ENCODE measurements at regions not wholly inside any gene's neighbourhood (a gene's known extent, or its start where the extent isn't known, plus 50 kb on each side); places are given as distances from the start of the nearest gene placed in this dataset.

- Histone ChIP-seq H3K4me1 (ENCODE audit: low read depth, poor library complexity, severe bottlenecking) (no peaks in the 10 kb centered on the region), H3K9ac (no peak overlapping the region), H2AFZ (ENCODE audit: low read depth) (no peak overlapping the region), H3K4me2 (no peak overlapping the region), H3K36me3 (ENCODE audit: insufficient read depth) (no peaks in the 10 kb centered on the region), H3K4me3 (IDR thresholded peaks at IDR 0.05; ENCODE audit: insufficient read depth, low read depth, low read length) (no peak overlapping the region), H4K20me1 (ENCODE audit: insufficient read depth) (no peaks in the 10 kb centered on the region), H3K79me2 (ENCODE audit: insufficient read depth, low read depth) (no peaks in the 10 kb centered on the region), H3K27me3 (ENCODE audit: insufficient read depth, low read depth) (no peaks in the 10 kb centered on the region), H3K27ac (no peak overlapping the region)
- no peak for TF ChIP-seq CTCF (conservative IDR thresholded peaks at IDR 0.05; ENCODE audit: low read depth, low read length)
Observed at GRCh38 chr10:85256481-85256880, 928.1 kb downstream of the CCSER2 start.

GRCh38 chr10:85259908-85260307 is 931.5 kb downstream of the CCSER2 start:
- no peak for TF ChIP-seq CTCF (conservative IDR thresholded peaks at IDR 0.05; ENCODE audit: low read depth, low read length)
- Histone ChIP-seq H3K27ac (no peak overlapping the region), H3K27me3 (ENCODE audit: insufficient read depth, low read depth) (no peaks in the 10 kb centered on the region), H3K9ac (no peak overlapping the region), H3K4me2 (no peak overlapping the region), H4K20me1 (ENCODE audit: insufficient read depth) (no peaks in the 10 kb centered on the region), H3K79me2 (ENCODE audit: insufficient read depth, low read depth) (no peaks in the 10 kb centered on the region), H3K36me3 (ENCODE audit: insufficient read depth) (no peaks in the 10 kb centered on the region), H2AFZ (ENCODE audit: low read depth) (no peak overlapping the region), H3K4me1 (ENCODE audit: low read depth, poor library complexity, severe bottlenecking) (no peaks in the 10 kb centered on the region), H3K4me3 (IDR thresholded peaks at IDR 0.05; ENCODE audit: insufficient read depth, low read depth, low read length) (no peak overlapping the region)

- Histone ChIP-seq H3K27me3 (ENCODE audit: insufficient read depth, low read depth) (no peaks in the 10 kb centered on the region), H3K4me3 (IDR thresholded peaks at IDR 0.05; ENCODE audit: insufficient read depth, low read depth, low read length) (no peak overlapping the region), H3K4me1 (ENCODE audit: low read depth, poor library complexity, severe bottlenecking) (no peaks in the 10 kb centered on the region), H3K79me2 (ENCODE audit: insufficient read depth, low read depth) (no peaks in the 10 kb centered on the region), H3K27ac (no peak overlapping the region), H3K36me3 (ENCODE audit: insufficient read depth) (no peaks in the 10 kb centered on the region), H3K9ac (no peak overlapping the region), H3K4me2 (no peak overlapping the region), H2AFZ (ENCODE audit: low read depth) (no peak overlapping the region), H4K20me1 (ENCODE audit: insufficient read depth) (no peaks in the 10 kb centered on the region)
- no peak for TF ChIP-seq CTCF (conservative IDR thresholded peaks at IDR 0.05; ENCODE audit: low read depth, low read length)
Observed at GRCh38 chr10:85262992-85263391, 934.6 kb downstream of the CCSER2 start.

- no peak for TF ChIP-seq CTCF (conservative IDR thresholded peaks at IDR 0.05; ENCODE audit: low read depth, low read length)
- Histone ChIP-seq H3K4me3 (IDR thresholded peaks at IDR 0.05; ENCODE audit: insufficient read depth, low read depth, low read length) (no peak overlapping the region), H3K27ac (no peak overlapping the region), H3K27me3 (ENCODE audit: insufficient read depth, low read depth) (no peaks in the 10 kb centered on the region), H3K4me2 (no peak overlapping the region), H3K79me2 (ENCODE audit: insufficient read depth, low read depth) (no peaks in the 10 kb centered on the region), H3K9ac (no peak overlapping the region), H3K36me3 (ENCODE audit: insufficient read depth) (no peaks in the 10 kb centered on the region), H2AFZ (ENCODE audit: low read depth) (no peak overlapping the region), H4K20me1 (ENCODE audit: insufficient read depth) (no peaks in the 10 kb centered on the region), H3K4me1 (ENCODE audit: low read depth, poor library complexity, severe bottlenecking) (no peaks in the 10 kb centered on the region)
Observed at GRCh38 chr10:85265121-85265520, 936.7 kb downstream of the CCSER2 start.

GRCh38 chr10:85266808-85267207 is 938.4 kb downstream of the CCSER2 start:
- Histone ChIP-seq H3K4me1 (ENCODE audit: low read depth, poor library complexity, severe bottlenecking) (no peaks in the 10 kb centered on the region), H3K9ac (no peak overlapping the region), H3K27ac (no peak overlapping the region), H3K27me3 (ENCODE audit: insufficient read depth, low read depth) (no peaks in the 10 kb centered on the region), H3K4me2 (no peak overlapping the region), H3K79me2 (ENCODE audit: insufficient read depth, low read depth) (no peaks in the 10 kb centered on the region), H4K20me1 (ENCODE audit: insufficient read depth) (no peaks in the 10 kb centered on the region), H2AFZ (ENCODE audit: low read depth) (no peak overlapping the region), H3K36me3 (ENCODE audit: insufficient read depth) (no peaks in the 10 kb centered on the region), H3K4me3 (IDR thresholded peaks at IDR 0.05; ENCODE audit: insufficient read depth, low read depth, low read length) (no peak overlapping the region)
- TF ChIP-seq CTCF (conservative IDR thresholded peaks at IDR 0.05; ENCODE audit: low read depth, low read length) = no peak

Data from KMS-11 (cell line).